Lower leg skin (tissue), 3 donors: ENCODE measurements at regions not wholly inside any gene's neighbourhood (a gene's known extent, or its start where the extent isn't known, plus 50 kb on each side); places are given as distances from the start of the nearest gene placed in this dataset.

Experiments used
- CTCF ChIP-seq, 3 donors: fragments of 450-650 bp; IDR thresholded peaks; one replicate each; pipeline ENCODE4 v1.5.1; 2016; ENCODE audit warnings: antibody characterized with exemption in 3 of 3, mild to moderate bottlenecking in 3 of 3, moderate library complexity in 2 of 3
- POLR2A ChIP-seq, 2 donors: fragments of 450-650 bp; IDR thresholded peaks; one replicate each; pipeline ENCODE4 v1.6.1; 2016 to 2017; ENCODE audit warnings: antibody characterized with exemption in 2 of 2, mild to moderate bottlenecking in 1 of 2, moderate library complexity in 1 of 2

- no peak for TF ChIP-seq CTCF (IDR thresholded peaks at IDR 0.05)
- no peak for TF ChIP-seq POLR2A (IDR thresholded peaks at IDR 0.05)
These were observed 68.2 kb upstream of the AHR start for GRCh38 chr7:17230099-17230807.
